H9 (cell line): ENCODE measurements at regions not wholly inside any gene's neighbourhood (a gene's known extent, or its start where the extent isn't known, plus 50 kb on each side); places are given as distances from the start of the nearest gene placed in this dataset.
A peak's percentile ranks its signal among the peaks of the same experiment; 100 is the strongest.

Source experiments
- DNase-seq: peaks from one replicate; pipeline ENCODE4 v3.0.0-alpha.2; 2017
- H2AFZ ChIP-seq: one replicate; pipeline ENCODE4 v1.6.1; 2013; ENCODE audit warnings: mild to moderate bottlenecking, low read length, control low read depth, moderate library complexity
- H2AK5ac ChIP-seq: 2 replicates; pipeline ENCODE4 v1.6.1; 2013; ENCODE audit warnings: low read length, control low read depth, mixed read lengths; ENCODE audit not compliant: insufficient read length
- H2BK120ac ChIP-seq: one replicate; pipeline ENCODE4 v1.6.1; 2013; ENCODE audit warnings: low read depth, mild to moderate bottlenecking, low read length, control low read depth, inconsistent platforms; ENCODE audit not compliant: poor library complexity, severe bottlenecking
- H2BK12ac ChIP-seq: 2 replicates; pipeline ENCODE4 v1.6.1; 2013; ENCODE audit warnings: low read length, control low read depth, mixed read lengths, low read depth; ENCODE audit not compliant: insufficient read length
- H2BK15ac ChIP-seq: 2 replicates; pipeline ENCODE4 v1.6.1; 2013; ENCODE audit warnings: low read depth, low read length, control low read depth
- H2BK20ac ChIP-seq: one replicate; pipeline ENCODE4 v1.6.1; 2013; ENCODE audit warnings: low read depth, mild to moderate bottlenecking, low read length, control low read depth, inconsistent platforms; ENCODE audit not compliant: poor library complexity, severe bottlenecking
- H2BK5ac ChIP-seq: 2 replicates; pipeline ENCODE4 v1.6.1; 2013; ENCODE audit warnings: low read length, control low read depth, mixed read lengths; ENCODE audit not compliant: insufficient read length
- H3K14ac ChIP-seq: 2 replicates; pipeline ENCODE4 v1.6.1; 2013; ENCODE audit warnings: low read length, control low read depth; ENCODE audit not compliant: insufficient read depth
- H3K18ac ChIP-seq: 2 replicates; pipeline ENCODE4 v1.6.1; 2013; ENCODE audit warnings: low read depth, mild to moderate bottlenecking, mixed read lengths, low read length, control low read depth; ENCODE audit not compliant: insufficient read length
- H3K23ac ChIP-seq: 2 replicates; pipeline ENCODE4 v1.6.1; 2013; ENCODE audit warnings: low read length, control low read depth, mixed read lengths, low read depth; ENCODE audit not compliant: insufficient read length
- H3K23me2 ChIP-seq: 2 replicates; pipeline ENCODE4 v1.6.1; 2013; ENCODE audit warnings: low read depth, mild to moderate bottlenecking, mixed read lengths, low read length, control low read depth; ENCODE audit not compliant: insufficient read length, poor library complexity, severe bottlenecking
- H3K27ac ChIP-seq: 2 replicates; pipeline ENCODE4 v1.5.1; 2013; ENCODE audit warnings: low read length, control low read depth, mixed read lengths, low read depth; ENCODE audit not compliant: insufficient read length
- H3K27me3 ChIP-seq: 2 replicates; pipeline ENCODE4 v1.6.1; 2013; ENCODE audit warnings: low read length, control low read depth, inconsistent platforms; ENCODE audit not compliant: insufficient read depth
- H3K4ac ChIP-seq: 2 replicates; pipeline ENCODE4 v1.6.1; 2013; ENCODE audit warnings: low read depth, mild to moderate bottlenecking, control low read depth, inconsistent platforms, low read length, moderate library complexity
- H3K4me1 ChIP-seq: 2 replicates; pipeline ENCODE4 v1.6.1; 2013; ENCODE audit warnings: low read length, control low read depth, inconsistent platforms; ENCODE audit not compliant: insufficient read depth
- H3K4me2 ChIP-seq: 2 replicates; pipeline ENCODE4 v1.6.1; 2013; ENCODE audit warnings: low read length, control low read depth, mixed read lengths; ENCODE audit not compliant: insufficient read length, insufficient read depth
- H3K56ac ChIP-seq: 2 replicates; pipeline ENCODE4 v1.6.1; 2013; ENCODE audit warnings: low read depth, mild to moderate bottlenecking, mixed read lengths, low read length, control low read depth; ENCODE audit not compliant: insufficient read length
- H3K79me1 ChIP-seq: 2 replicates; pipeline ENCODE4 v1.6.1; 2013; ENCODE audit warnings: low read depth, mild to moderate bottlenecking, moderate library complexity, low read length, control low read depth, inconsistent platforms; ENCODE audit not compliant: insufficient read depth, poor library complexity, severe bottlenecking
- H3K79me2 ChIP-seq: 2 replicates; pipeline ENCODE4 v1.6.1; 2013; ENCODE audit warnings: low read length, control low read depth, inconsistent platforms; ENCODE audit not compliant: insufficient read depth
- H3K9ac ChIP-seq: 2 replicates; pipeline ENCODE4 v1.6.1; 2013; ENCODE audit warnings: low read length, control low read depth, mixed read lengths; ENCODE audit not compliant: insufficient read length; ENCODE audit errors: extremely low read depth
- H3K9me3 ChIP-seq: one replicate; pipeline ENCODE4 v1.6.1; 2013; ENCODE audit warnings: low read depth, low read length, inconsistent platforms; ENCODE audit not compliant: control insufficient read depth
- H3T11ph ChIP-seq: one replicate; pipeline ENCODE4 v1.6.1; 2013; ENCODE audit warnings: mild to moderate bottlenecking, low read length, control low read depth, inconsistent platforms
- H4K20me1 ChIP-seq: one replicate; pipeline ENCODE4 v1.6.1; 2013; ENCODE audit not compliant: control insufficient read depth, insufficient read length, insufficient read depth
- H4K5ac ChIP-seq: 2 replicates; pipeline ENCODE4 v1.6.1; 2013; ENCODE audit warnings: low read depth, mild to moderate bottlenecking, mixed read lengths, low read length, control low read depth; ENCODE audit not compliant: insufficient read length
- H4K8ac ChIP-seq: replicated peaks from 2 replicates; pipeline ENCODE4 v1.6.1; 2013; ENCODE audit warnings: low read length, control low read depth, mixed read lengths, low read depth; ENCODE audit not compliant: insufficient read length
- H4K91ac ChIP-seq: 2 replicates; pipeline ENCODE4 v1.6.1; 2013; ENCODE audit warnings: low read depth, mild to moderate bottlenecking, moderate library complexity, mixed read lengths, low read length, control low read depth; ENCODE audit not compliant: insufficient read length
- H3K27ac Mint-ChIP-seq, 3 experiments: 2 replicates in 2 of 3; 3 replicates in 1 of 3; pipeline ENCODE4 v1.8.0; 2020 to 2021; ENCODE audit warnings: mixed read lengths in 3 of 3, mild to moderate bottlenecking in 1 of 3, moderate library complexity in 1 of 3
- H3K27me3 Mint-ChIP-seq: 2 replicates; pipeline ENCODE4 v1.8.0; 2021; ENCODE audit warnings: low read depth, mild to moderate bottlenecking, moderate library complexity, mixed read lengths
- H3K36me3 Mint-ChIP-seq, 3 experiments: 2 replicates in 2 of 3; 3 replicates in 1 of 3; pipeline ENCODE4 v1.8.0; 2020 to 2021; ENCODE audit warnings: low read depth in 3 of 3, mixed read lengths in 3 of 3; ENCODE audit not compliant: insufficient read depth in 1 of 3
- H3K4me1 Mint-ChIP-seq, 2 experiments: 2 replicates each; pipeline ENCODE4 v1.8.0; 2020; ENCODE audit warnings: mixed read lengths in 2 of 2
- H3K4me3 Mint-ChIP-seq, 2 experiments: 2 replicates in 1 of 2; 3 replicates in 1 of 2; pipeline ENCODE4 v1.8.0; 2020 to 2021; ENCODE audit warnings: mild to moderate bottlenecking in 2 of 2, mixed read lengths in 2 of 2, moderate library complexity in 1 of 2
- H3K9me3 Mint-ChIP-seq, 2 experiments: 2 replicates in 1 of 2; 3 replicates in 1 of 2; pipeline ENCODE4 v1.8.0; 2020; ENCODE audit warnings: mild to moderate bottlenecking in 2 of 2, mixed read lengths in 2 of 2, moderate library complexity in 1 of 2
- TF ChIP-seq, protein P1 (sequence below): fragments of 200-600 bp; sonication (generic); conservative IDR thresholded peaks from 3 replicates; pipeline ENCODE4 v1.8.0; 2021; ENCODE audit warnings: antibody characterized with exemption, mild to moderate bottlenecking

DNA sequence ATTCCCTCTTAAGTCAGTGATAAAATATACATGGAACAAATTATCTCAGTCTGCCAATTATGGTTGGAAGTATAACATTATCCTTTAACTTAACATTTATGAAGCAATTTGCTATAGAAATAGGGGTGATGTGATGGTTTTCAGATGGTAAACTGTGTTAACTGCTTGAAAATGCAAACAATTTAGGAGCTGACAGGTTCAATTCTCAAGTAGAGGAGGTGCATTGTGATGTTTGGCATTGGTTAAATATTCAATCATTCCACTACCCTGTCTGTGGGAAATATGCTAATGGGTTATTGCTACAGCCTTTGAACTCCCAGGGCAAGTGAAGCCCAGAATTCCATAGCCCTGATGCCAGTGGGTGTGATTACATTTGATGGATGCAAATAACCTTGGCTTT is 243.4 kb upstream of the GK2 start:
- H3K9ac ChIP-seq: no peak overlapping the region
- no peaks in the 10 kb centered on the region for H3K27me3 ChIP-seq
- no peak overlapping the region for H2BK120ac ChIP-seq
- no peak overlapping the region for H2AFZ ChIP-seq
- no peak overlapping the region for H4K8ac ChIP-seq
- Mint-ChIP-seq H3K27me3 (no peaks in the 10 kb centered on the region), H3K36me3 (no peaks in the 10 kb centered on the region), H3K9me3 (no peaks in the 10 kb centered on the region; a peak in 1 of 5 replicates), H3K4me1 (peaks cover 27 to 37% of the 10 kb centered on the region in 2 experiments), H3K27ac (peak overlapping the region in 2 of 3 experiments; percentile 85 to 99; a peak in 3 of 7 replicates), H3K4me3 (peak overlapping the region in 1 of 2 experiments; percentile 62; a peak in 2 of 5 replicates)
- no peak overlapping the region for H3K4me2 ChIP-seq
- H3T11ph ChIP-seq: no peak overlapping the region
- H4K91ac ChIP-seq: no peak overlapping the region
- H3K79me1 ChIP-seq: no peaks in the 10 kb centered on the region
- no peak overlapping the region for H3K18ac ChIP-seq
- no peak overlapping the region for H3K56ac ChIP-seq
- H2AK5ac ChIP-seq: no peak overlapping the region
- H2BK20ac ChIP-seq: no peak overlapping the region
- H2BK12ac ChIP-seq: no peak overlapping the region
- no peak overlapping the region for H3K4ac ChIP-seq
- H4K20me1 ChIP-seq: no peaks in the 10 kb centered on the region
- TF ChIP-seq, protein P1, sequence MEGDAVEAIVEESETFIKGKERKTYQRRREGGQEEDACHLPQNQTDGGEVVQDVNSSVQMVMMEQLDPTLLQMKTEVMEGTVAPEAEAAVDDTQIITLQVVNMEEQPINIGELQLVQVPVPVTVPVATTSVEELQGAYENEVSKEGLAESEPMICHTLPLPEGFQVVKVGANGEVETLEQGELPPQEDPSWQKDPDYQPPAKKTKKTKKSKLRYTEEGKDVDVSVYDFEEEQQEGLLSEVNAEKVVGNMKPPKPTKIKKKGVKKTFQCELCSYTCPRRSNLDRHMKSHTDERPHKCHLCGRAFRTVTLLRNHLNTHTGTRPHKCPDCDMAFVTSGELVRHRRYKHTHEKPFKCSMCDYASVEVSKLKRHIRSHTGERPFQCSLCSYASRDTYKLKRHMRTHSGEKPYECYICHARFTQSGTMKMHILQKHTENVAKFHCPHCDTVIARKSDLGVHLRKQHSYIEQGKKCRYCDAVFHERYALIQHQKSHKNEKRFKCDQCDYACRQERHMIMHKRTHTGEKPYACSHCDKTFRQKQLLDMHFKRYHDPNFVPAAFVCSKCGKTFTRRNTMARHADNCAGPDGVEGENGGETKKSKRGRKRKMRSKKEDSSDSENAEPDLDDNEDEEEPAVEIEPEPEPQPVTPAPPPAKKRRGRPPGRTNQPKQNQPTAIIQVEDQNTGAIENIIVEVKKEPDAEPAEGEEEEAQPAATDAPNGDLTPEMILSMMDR: no peak
- no peaks in the 10 kb centered on the region for H3K9me3 ChIP-seq
- no peak overlapping the region for H4K5ac ChIP-seq
- H3K27ac ChIP-seq: peak overlapping the region; percentile 67
- H3K79me2 ChIP-seq: no peaks in the 10 kb centered on the region
- DNase-seq: peak; percentile 39
- peaks cover 13% of the 10 kb centered on the region; the same call in 1 of the 2 replicates for H3K4me1 ChIP-seq
- H3K14ac ChIP-seq: no peak overlapping the region
- no peak overlapping the region for H2BK5ac ChIP-seq
- no peaks in the 10 kb centered on the region for H3K23me2 ChIP-seq
- no peak overlapping the region for H3K23ac ChIP-seq
- no peak overlapping the region for H2BK15ac ChIP-seq
